Naive B cell (primary cell): ENCODE measurements at regions not wholly inside any gene's neighbourhood (a gene's known extent, or its start where the extent isn't known, plus 50 kb on each side); places are given as distances from the start of the nearest gene placed in this dataset.

Experiments used
- ATAC-seq, 2 donors: fragments of 150-1000 bp; cut with Tn5 transposase; 2 replicates each; pipeline ENCODE4 v1.10.0; 2021; ENCODE audit warnings: low read depth in 2 of 2, mild to moderate bottlenecking in 2 of 2, moderate library complexity in 2 of 2
- DNase-seq: peaks from one replicate; pipeline ENCODE4 v3.0.0; 2022
- H3K27ac Mint-ChIP-seq, 6 donors: one replicate each; pipeline ENCODE4 v1.8.0; 2020 to 2022; ENCODE audit warnings: mild to moderate bottlenecking in 6 of 6, mixed read lengths in 6 of 6, moderate library complexity in 5 of 6, inconsistent platforms in 2 of 6
- H3K27me3 Mint-ChIP-seq, 3 donors: one replicate each; pipeline ENCODE4 v1.8.0; 2021 to 2022; ENCODE audit warnings: mixed read lengths in 3 of 3, mild to moderate bottlenecking in 1 of 3
- H3K36me3 Mint-ChIP-seq, 2 donors: one replicate each; pipeline ENCODE4 v1.8.0; 2020 to 2022; ENCODE audit warnings: mixed read lengths in 2 of 2, inconsistent platforms in 1 of 2, mild to moderate bottlenecking in 1 of 2
- H3K4me1 Mint-ChIP-seq, 3 donors: one replicate each; pipeline ENCODE4 v1.8.0; 2020 to 2022; ENCODE audit warnings: mixed read lengths in 3 of 3, inconsistent platforms in 1 of 3, mild to moderate bottlenecking in 1 of 3, moderate library complexity in 1 of 3
- H3K4me3 Mint-ChIP-seq, 8 donors: one replicate each; pipeline ENCODE4 v1.8.0; 2020 to 2022; ENCODE audit warnings: mild to moderate bottlenecking in 8 of 8, mixed read lengths in 8 of 8, moderate library complexity in 8 of 8, inconsistent platforms in 2 of 8
- H3K9me3 Mint-ChIP-seq, 7 donors: one replicate each; pipeline ENCODE4 v1.8.0; 2020 to 2022; ENCODE audit warnings: mixed read lengths in 7 of 7, mild to moderate bottlenecking in 5 of 7, inconsistent platforms in 2 of 7, moderate library complexity in 1 of 7

DNA sequence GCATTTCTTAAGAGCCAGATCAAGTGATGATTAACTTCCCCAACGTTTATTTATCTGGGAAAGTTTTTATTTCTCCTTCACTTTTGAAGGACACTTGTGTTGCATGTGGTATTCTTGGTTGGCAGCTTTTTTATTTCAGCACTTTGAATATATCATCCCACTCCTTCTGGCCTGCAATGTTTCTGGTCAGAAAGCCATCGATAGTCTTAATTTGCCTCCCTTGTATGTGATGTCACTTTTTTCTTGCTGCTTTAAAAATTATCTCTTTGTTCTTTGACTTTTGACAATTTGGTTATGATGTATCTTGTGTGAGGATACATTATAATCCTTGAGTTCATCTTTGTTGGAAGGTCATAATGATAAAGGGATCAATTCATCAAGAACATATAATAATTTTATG is 503.2 kb downstream of the OTOL1 start:
- DNase-seq: no peak
- ATAC-seq: no peak
- Mint-ChIP-seq H3K4me1 (no peaks in the 10 kb centered on the region), H3K9me3 (peaks cover 16 to 58% (median 21%) of the 10 kb centered on the region in 7 donors), H3K27me3 (no peaks in the 10 kb centered on the region), H3K36me3 (peaks cover 5 to 11% of the 10 kb centered on the region in 2 donors), H3K4me3 (no peak overlapping the region), H3K27ac (no peak overlapping the region)

DNA sequence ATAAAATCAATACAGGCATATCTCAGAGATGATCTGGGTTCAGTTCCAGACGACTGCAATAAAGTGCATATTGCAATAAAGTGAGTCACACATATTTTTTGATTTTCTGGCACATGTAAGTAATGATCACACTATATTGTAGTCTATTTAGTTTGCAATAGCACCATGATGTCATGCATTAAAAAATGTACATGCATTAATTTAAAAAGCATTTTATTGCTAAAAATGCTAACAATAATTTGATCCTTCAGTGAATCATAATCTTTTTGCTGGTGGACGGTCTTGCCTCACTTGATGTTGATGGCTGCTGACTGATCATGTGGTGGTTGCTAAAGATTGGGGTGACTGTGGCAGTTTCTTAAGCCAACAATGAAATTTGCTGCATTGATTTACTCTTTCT is 511.1 kb downstream of the OTOL1 start:
- peaks cover 0 to 20% (median 4%) of the 10 kb centered on the region in 7 donors for H3K9me3 Mint-ChIP-seq
- H3K4me1 Mint-ChIP-seq: no peaks in the 10 kb centered on the region
- H3K27me3 Mint-ChIP-seq: no peaks in the 10 kb centered on the region
- ATAC-seq (no peak), DNase-seq (no peak)
- H3K4me3 Mint-ChIP-seq: no peak overlapping the region
- no peaks in the 10 kb centered on the region for H3K36me3 Mint-ChIP-seq
- H3K27ac Mint-ChIP-seq: no peak overlapping the region

DNA sequence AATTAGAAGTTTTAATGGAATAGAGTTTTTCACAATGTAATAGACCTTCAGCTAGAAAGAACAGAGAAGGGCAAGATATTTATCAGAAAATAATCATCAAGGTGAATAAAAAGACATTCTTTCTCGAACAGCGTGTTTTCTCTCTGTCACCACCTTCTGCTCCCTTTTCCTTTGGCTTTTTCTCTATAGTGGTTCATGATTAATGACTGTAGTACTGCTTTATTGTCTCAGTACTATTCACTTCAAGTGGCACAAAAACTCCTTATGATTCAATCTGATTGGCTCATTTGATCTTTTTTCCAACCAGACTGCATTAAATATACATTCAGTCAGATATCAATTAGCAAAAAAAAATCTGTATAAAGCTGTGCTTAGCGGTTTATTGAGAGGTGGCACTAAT is 516.0 kb downstream of the OTOL1 start:
- Mint-ChIP-seq H3K27ac (no peak overlapping the region), H3K4me1 (no peaks in the 10 kb centered on the region), H3K27me3 (no peaks in the 10 kb centered on the region), H3K4me3 (no peak overlapping the region), H3K36me3 (no peaks in the 10 kb centered on the region), H3K9me3 (peaks cover 0 to 6% (median 4%) of the 10 kb centered on the region in 7 donors)
- no peak for DNase-seq
- no peak for ATAC-seq

DNA sequence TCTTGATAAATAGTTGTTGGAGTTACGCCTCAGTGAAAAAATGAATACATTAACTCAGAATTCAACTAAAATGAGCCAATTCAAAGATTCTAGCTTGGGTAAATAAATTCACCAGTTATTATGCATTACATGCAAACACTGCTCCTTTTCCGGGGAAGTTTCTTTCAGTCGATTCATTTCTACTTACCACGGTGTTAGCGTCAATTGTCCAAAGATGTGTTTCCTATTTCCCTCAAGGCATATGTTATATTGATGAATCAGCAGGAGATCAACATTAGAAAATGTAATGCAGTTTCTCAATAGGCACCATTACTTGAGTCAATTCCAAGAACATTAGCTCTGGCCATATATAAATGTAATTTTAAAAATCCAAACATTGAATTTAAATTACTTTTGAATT is 517.7 kb downstream of the OTOL1 start:
- ATAC-seq (no peak), DNase-seq (no peak)
- Mint-ChIP-seq H3K27ac (no peak overlapping the region), H3K27me3 (no peaks in the 10 kb centered on the region), H3K36me3 (no peaks in the 10 kb centered on the region), H3K4me1 (no peaks in the 10 kb centered on the region), H3K4me3 (no peak overlapping the region), H3K9me3 (peaks cover 0 to 6% (median 0%) of the 10 kb centered on the region in 7 donors)

DNA sequence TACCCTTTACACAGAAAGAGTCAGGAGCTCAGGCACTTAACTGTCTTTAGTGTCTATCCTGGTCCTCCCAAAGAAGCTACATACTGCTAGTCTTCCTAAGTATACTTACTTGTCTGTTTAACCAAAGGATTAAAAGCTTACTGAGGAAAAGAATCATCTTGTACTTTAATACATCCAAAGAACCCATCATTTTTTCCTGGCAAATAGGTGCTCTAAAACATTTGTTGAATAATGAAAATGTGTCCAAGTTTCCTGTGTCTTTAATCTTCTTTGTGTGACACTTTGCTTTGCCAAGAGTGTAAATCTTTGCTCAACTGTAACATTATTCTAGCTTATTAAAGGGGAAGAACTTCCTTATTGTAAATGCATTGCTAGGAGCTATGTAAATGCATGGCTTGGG is 519.2 kb downstream of the OTOL1 start:
- ATAC-seq: no peak
- no peaks in the 10 kb centered on the region for H3K27me3 Mint-ChIP-seq
- DNase-seq: no peak
- no peaks in the 10 kb centered on the region for H3K36me3 Mint-ChIP-seq
- H3K4me1 Mint-ChIP-seq: no peaks in the 10 kb centered on the region
- H3K4me3 Mint-ChIP-seq: no peak overlapping the region
- H3K27ac Mint-ChIP-seq: no peak overlapping the region
- peaks cover 0 to 4% (median 2%) of the 10 kb centered on the region in 7 donors for H3K9me3 Mint-ChIP-seq

DNA sequence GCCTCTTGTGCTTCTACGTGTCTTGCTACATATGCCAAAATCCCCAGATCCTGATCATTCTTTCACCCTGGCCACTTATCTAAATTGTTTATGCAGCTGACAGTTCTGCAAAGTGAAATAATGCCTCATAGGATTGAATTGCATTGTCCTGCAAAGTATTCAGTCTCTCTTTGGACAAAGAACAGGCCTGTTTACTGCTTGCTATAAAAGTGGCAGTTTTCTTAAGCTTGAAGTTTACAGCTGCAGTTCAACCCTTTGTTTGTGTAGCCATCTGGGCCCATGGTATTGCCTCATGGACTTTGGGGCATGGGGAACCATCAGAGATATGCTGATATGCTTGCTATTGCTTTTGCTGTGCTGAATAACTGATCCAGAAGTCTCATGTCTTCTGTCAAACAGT is 523.2 kb downstream of the OTOL1 start:
- Mint-ChIP-seq H3K4me3 (no peak overlapping the region), H3K36me3 (no peaks in the 10 kb centered on the region), H3K27me3 (no peaks in the 10 kb centered on the region), H3K4me1 (no peaks in the 10 kb centered on the region), H3K27ac (no peak overlapping the region), H3K9me3 (peaks cover 0 to 5% (median 0%) of the 10 kb centered on the region in 7 donors)
- ATAC-seq: no peak
- no peak for DNase-seq

DNA sequence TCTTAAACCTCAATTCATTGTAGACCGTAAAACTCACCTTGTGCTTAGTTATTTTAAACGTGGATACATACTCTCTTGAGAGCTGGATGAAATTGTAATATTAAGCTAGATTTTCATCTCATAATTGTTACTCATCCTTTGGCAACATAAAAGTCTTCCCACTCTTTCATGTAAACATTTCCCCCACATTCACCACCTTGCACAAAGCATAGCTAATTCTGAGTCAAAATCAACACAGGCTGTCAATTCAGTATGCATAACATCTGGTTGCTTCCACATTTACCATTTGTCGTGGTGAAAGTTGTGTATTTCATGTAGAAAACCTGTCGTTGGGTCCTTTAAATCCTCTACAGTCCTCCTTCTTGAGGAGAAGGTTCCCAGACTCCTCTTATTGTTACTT is 524.6 kb downstream of the OTOL1 start:
- Mint-ChIP-seq H3K27me3 (no peaks in the 10 kb centered on the region), H3K36me3 (no peaks in the 10 kb centered on the region), H3K4me3 (no peak overlapping the region), H3K27ac (no peak overlapping the region), H3K4me1 (no peaks in the 10 kb centered on the region), H3K9me3 (peaks cover 0 to 5% (median 0%) of the 10 kb centered on the region in 7 donors)
- ATAC-seq: no peak
- no peak for DNase-seq

DNA sequence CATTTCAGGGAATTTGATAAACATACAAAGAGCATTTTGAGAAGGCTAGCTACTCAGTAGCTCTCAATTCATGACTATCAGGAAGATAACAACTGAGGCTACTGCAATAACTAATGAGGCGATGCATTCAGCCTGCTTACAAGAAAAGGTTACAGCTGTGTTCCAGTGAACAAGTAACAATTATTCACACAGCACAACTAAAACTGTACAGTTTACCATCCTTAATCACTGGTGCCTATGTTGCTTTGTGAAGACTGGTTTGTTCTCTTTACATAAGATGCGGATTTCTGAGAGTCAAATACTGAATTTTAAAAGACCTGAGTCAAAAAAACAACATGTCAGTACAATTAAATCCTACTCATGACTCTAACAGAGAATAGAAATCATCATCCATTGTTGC is 526.3 kb downstream of the OTOL1 start:
- Mint-ChIP-seq H3K9me3 (peaks cover 0 to 5% (median 0%) of the 10 kb centered on the region in 7 donors), H3K27me3 (no peaks in the 10 kb centered on the region), H3K4me3 (no peak overlapping the region), H3K36me3 (no peaks in the 10 kb centered on the region), H3K4me1 (no peaks in the 10 kb centered on the region), H3K27ac (no peak overlapping the region)
- DNase-seq (no peak), ATAC-seq (no peak)

DNA sequence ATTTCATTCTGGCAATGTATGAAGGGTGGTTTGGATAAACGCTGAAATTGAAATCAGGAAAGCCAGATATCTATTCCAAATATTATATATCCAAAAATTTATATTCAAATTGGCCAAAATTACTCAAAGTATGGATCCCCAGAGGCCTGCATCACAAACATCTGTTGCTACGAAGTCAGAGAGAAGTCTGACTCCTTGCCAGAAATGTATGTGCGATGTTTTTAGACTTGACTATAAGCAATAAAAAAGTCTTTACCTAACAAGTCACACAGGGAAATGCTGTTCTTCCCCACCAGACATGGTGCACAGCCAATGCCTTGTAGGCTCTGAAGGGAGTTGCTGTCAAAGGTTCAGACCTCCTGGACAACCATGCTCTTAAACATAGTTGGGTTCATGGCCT is 533.1 kb downstream of the OTOL1 start:
- no peak overlapping the region for H3K4me3 Mint-ChIP-seq
- no peak for DNase-seq
- ATAC-seq: no peak
- no peaks in the 10 kb centered on the region for H3K36me3 Mint-ChIP-seq
- H3K27ac Mint-ChIP-seq: no peak overlapping the region
- H3K4me1 Mint-ChIP-seq: no peaks in the 10 kb centered on the region
- peaks cover 0 to 23% (median 4%) of the 10 kb centered on the region in 7 donors for H3K9me3 Mint-ChIP-seq
- no peaks in the 10 kb centered on the region for H3K27me3 Mint-ChIP-seq

DNA sequence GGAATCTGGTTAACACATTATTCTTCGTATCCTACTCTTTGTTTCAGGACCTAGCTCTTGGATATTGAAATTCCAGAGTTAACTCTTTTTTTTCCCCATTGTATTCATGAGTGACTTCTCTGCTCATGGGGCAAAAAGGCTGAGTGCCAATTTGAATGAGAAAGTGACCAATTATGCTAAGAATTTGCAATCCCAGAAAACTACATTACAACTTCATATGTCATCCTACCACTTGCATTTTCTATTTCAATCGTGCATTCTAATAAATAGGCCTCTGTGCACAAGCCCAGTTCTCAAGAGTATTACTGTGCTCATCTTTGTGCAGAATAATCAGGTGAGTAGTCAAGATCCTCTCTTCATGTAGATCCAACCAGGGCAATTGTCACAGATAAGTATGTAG is 537.8 kb downstream of the OTOL1 start:
- no peaks in the 10 kb centered on the region for H3K4me1 Mint-ChIP-seq
- ATAC-seq (no peak), DNase-seq (no peak)
- H3K9me3 Mint-ChIP-seq: peaks cover 0 to 23% (median 4%) of the 10 kb centered on the region in 7 donors
- H3K36me3 Mint-ChIP-seq: no peaks in the 10 kb centered on the region
- H3K27ac Mint-ChIP-seq: no peak overlapping the region
- no peak overlapping the region for H3K4me3 Mint-ChIP-seq
- H3K27me3 Mint-ChIP-seq: no peaks in the 10 kb centered on the region

DNA sequence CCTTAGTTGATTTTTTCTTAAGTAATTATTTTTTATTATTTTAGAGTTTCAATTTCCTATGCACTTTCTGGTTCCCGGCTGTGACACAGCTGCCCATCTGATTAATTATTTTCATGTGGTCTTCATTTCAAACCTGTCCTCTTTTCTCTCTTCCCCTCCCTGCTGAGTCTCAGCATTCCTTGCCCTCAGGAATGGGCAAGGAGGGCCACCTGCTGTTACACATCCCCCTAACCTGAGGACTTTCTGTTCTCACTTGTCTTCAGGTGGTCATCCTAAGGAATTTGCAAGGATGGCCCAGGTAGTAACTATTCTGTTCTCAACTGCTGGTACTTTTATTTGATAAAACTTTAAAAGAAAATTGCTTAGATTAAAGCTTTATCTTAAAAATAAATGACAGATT is 545.0 kb downstream of the OTOL1 start:
- H3K27me3 Mint-ChIP-seq: no peaks in the 10 kb centered on the region
- peaks cover 0 to 13% (median 4%) of the 10 kb centered on the region in 7 donors for H3K9me3 Mint-ChIP-seq
- DNase-seq (no peak), ATAC-seq (no peak)
- H3K36me3 Mint-ChIP-seq: no peaks in the 10 kb centered on the region
- H3K27ac Mint-ChIP-seq: peak overlapping the region in 1 of 6 donors; percentile 76
- H3K4me1 Mint-ChIP-seq: no peaks in the 10 kb centered on the region
- H3K4me3 Mint-ChIP-seq: no peak overlapping the region

DNA sequence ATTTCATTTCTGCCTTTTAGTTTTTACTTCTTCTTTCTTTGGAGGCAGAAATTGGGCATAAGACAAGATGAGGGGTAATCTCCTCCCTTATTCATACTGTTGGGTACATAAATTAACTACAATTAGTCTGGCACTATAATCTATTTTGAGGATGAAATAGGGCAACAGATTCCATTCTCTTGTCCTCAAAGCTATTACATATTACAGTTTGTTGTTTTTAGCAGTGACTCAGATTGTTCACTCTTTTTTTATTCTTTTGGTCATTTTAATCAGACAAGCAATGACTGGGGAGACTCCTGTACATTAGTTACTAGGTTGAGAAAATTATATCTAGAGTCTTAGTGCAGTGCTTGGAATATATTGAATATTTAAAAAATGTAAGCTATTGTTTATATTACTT is 556.0 kb downstream of the OTOL1 start:
- no peak overlapping the region for H3K4me3 Mint-ChIP-seq
- no peaks in the 10 kb centered on the region for H3K36me3 Mint-ChIP-seq
- H3K4me1 Mint-ChIP-seq: no peaks in the 10 kb centered on the region
- H3K9me3 Mint-ChIP-seq: peaks cover 1 to 12% (median 5%) of the 10 kb centered on the region in 7 donors
- ATAC-seq: no peak
- DNase-seq: no peak
- no peak overlapping the region for H3K27ac Mint-ChIP-seq
- no peaks in the 10 kb centered on the region for H3K27me3 Mint-ChIP-seq

DNA sequence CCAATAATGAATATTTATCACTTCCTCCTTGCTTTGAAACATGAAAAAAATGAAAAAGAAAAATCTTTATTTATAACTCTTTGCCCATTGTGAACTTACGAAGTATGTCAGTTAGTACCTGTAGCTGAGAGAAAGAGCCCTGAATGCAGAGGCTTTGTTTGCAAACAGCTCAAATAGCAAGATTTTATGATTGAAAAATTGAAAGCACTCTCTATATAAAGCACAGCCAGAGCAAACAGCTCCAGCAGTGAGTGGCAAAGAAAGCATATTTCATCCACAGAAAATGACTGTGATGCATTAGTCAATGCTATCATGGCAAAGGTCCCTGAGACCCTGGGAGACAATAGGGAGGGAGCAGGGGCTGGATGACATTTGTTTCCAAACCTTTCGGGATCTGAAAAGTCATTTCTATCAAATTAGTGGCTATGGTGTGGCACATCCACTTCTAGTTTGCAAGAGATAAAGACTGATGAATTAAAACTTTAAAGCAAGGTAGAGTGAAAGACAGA is 576.1 kb downstream of the OTOL1 start:
- Mint-ChIP-seq H3K4me3 (no peak overlapping the region), H3K9me3 (peaks cover 0 to 5% (median 0%) of the 10 kb centered on the region in 7 donors), H3K27me3 (no peaks in the 10 kb centered on the region), H3K27ac (no peak overlapping the region), H3K4me1 (no peaks in the 10 kb centered on the region), H3K36me3 (no peaks in the 10 kb centered on the region)
- DNase-seq: no peak
- no peak for ATAC-seq

DNA sequence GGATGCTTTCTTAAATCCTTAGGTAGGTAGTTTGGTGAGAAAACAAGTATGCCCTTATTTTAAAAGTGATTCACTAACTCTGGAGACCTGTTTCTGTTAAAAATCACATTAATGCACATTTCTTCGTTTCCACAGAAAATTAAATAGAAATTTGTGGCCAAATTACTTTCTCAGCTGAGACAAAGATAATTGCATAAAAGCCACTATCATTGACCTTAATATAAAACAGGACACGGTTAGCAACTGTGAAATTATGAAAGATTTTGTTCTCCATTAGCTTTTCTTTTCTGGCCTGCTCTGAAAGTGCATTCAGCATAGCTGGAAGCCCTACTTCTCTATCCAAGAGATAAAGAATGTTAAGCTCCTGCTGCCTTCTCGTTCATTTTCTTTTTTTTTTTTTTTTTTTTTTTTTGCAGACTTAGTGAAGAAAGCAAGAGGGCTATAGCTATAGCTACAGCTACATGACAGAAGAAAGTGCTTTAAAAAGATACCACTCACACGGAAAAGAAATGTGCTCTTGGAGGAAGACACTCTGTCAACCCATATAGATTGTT is 576.9 kb downstream of the OTOL1 start:
- H3K4me3 Mint-ChIP-seq: no peak overlapping the region
- DNase-seq (no peak), ATAC-seq (no peak)
- no peak overlapping the region for H3K27ac Mint-ChIP-seq
- H3K27me3 Mint-ChIP-seq: no peaks in the 10 kb centered on the region
- H3K36me3 Mint-ChIP-seq: no peaks in the 10 kb centered on the region
- no peaks in the 10 kb centered on the region for H3K4me1 Mint-ChIP-seq
- H3K9me3 Mint-ChIP-seq: peaks cover 0 to 5% (median 0%) of the 10 kb centered on the region in 7 donors

DNA sequence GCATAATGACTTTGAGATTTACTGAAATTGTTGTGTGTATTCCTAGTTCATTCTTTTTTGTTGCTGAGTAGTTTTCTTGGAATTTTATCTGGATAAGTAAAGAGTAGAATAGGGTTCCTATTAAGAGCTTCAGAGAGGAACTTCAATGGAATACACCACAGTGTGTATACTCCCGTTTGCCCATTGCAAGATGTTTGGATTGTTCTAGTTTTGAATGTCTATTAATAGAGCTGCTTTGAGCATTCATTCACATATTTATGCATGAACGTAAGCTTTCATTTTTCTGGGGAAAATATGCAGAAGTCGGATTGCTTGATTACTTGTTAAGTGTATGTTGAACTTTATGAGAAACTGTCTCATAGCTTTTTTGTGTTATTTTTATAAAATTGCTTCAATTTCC is 580.5 kb downstream of the OTOL1 start:
- H3K36me3 Mint-ChIP-seq: no peaks in the 10 kb centered on the region
- H3K27me3 Mint-ChIP-seq: no peaks in the 10 kb centered on the region
- H3K4me3 Mint-ChIP-seq: no peak overlapping the region
- H3K27ac Mint-ChIP-seq: no peak overlapping the region
- ATAC-seq (no peak), DNase-seq (no peak)
- H3K4me1 Mint-ChIP-seq: no peaks in the 10 kb centered on the region
- peaks cover 0 to 6% (median 0%) of the 10 kb centered on the region in 7 donors for H3K9me3 Mint-ChIP-seq
